Chondrocyte (in vitro differentiated cells): ENCODE measurements at regions not wholly inside any gene's neighbourhood (a gene's known extent, or its start where the extent isn't known, plus 50 kb on each side); places are given as distances from the start of the nearest gene placed in this dataset.

Source experiments
- DNase-seq: peaks from one replicate; pipeline ENCODE4 v3.0.0; 2021; ENCODE audit warnings: mixed read lengths, low spot score
- H3K27ac Mint-ChIP-seq: one replicate; pipeline ENCODE4 v1.8.0; 2021; ENCODE audit warnings: mild to moderate bottlenecking, moderate library complexity, mixed read lengths; ENCODE audit not compliant: unreplicated experiment
- H3K27me3 Mint-ChIP-seq: 2 replicates; pipeline ENCODE4 v1.8.0; 2021; ENCODE audit warnings: low read depth, mixed read lengths
- H3K36me3 Mint-ChIP-seq: 2 replicates; pipeline ENCODE4 v1.8.0; 2021; ENCODE audit warnings: low read depth, mixed read lengths
- H3K4me1 Mint-ChIP-seq: 2 replicates; pipeline ENCODE4 v1.8.0; 2021; ENCODE audit warnings: low read depth, mild to moderate bottlenecking, mixed read lengths
- H3K4me3 Mint-ChIP-seq: one replicate; pipeline ENCODE4 v1.8.0; 2021; ENCODE audit warnings: mild to moderate bottlenecking, moderate library complexity, mixed read lengths; ENCODE audit not compliant: unreplicated experiment
- H3K9me3 Mint-ChIP-seq: 2 replicates; pipeline ENCODE4 v1.8.0; 2021; ENCODE audit warnings: low read depth, mixed read lengths
- TF ChIP-seq, protein P1 (sequence below): fragments of 200-600 bp; sonication (generic); IDR thresholded peaks from 2 replicates; pipeline ENCODE4 v1.5.0; 2021; ENCODE audit warnings: antibody characterized with exemption, mild to moderate bottlenecking, moderate library complexity

DNA sequence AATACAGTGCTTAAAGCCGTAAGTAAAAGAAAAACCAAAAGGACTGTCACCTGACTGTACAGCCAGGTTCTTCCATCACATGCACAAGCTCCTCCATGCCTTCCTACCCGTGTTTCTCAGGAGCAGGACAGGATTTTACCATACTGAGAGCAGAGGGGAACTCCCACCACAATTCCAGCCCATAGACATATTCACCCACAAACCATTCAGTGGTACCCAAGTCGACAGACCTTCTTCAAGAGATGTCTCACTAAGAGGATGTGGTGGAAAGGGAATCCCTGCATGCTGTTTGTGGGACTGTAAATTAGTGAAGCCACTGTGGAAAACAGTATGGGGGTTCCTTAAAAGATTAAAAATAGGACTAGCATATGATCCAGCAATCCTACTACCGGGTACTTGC, 66.9 kb upstream of the DOCK9 start:
- no peak for DNase-seq
- peaks cover 50% of the 10 kb centered on the region for H3K4me1 Mint-ChIP-seq
- H3K4me3 Mint-ChIP-seq = no peak overlapping the region
- H3K36me3 Mint-ChIP-seq = peaks cover 1% of the 10 kb centered on the region
- H3K27ac Mint-ChIP-seq = peak overlapping the region; percentile 82
- H3K9me3 Mint-ChIP-seq = no peaks in the 10 kb centered on the region
- no peaks in the 10 kb centered on the region for H3K27me3 Mint-ChIP-seq
- TF ChIP-seq, protein P1, sequence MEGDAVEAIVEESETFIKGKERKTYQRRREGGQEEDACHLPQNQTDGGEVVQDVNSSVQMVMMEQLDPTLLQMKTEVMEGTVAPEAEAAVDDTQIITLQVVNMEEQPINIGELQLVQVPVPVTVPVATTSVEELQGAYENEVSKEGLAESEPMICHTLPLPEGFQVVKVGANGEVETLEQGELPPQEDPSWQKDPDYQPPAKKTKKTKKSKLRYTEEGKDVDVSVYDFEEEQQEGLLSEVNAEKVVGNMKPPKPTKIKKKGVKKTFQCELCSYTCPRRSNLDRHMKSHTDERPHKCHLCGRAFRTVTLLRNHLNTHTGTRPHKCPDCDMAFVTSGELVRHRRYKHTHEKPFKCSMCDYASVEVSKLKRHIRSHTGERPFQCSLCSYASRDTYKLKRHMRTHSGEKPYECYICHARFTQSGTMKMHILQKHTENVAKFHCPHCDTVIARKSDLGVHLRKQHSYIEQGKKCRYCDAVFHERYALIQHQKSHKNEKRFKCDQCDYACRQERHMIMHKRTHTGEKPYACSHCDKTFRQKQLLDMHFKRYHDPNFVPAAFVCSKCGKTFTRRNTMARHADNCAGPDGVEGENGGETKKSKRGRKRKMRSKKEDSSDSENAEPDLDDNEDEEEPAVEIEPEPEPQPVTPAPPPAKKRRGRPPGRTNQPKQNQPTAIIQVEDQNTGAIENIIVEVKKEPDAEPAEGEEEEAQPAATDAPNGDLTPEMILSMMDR = no peak

DNA sequence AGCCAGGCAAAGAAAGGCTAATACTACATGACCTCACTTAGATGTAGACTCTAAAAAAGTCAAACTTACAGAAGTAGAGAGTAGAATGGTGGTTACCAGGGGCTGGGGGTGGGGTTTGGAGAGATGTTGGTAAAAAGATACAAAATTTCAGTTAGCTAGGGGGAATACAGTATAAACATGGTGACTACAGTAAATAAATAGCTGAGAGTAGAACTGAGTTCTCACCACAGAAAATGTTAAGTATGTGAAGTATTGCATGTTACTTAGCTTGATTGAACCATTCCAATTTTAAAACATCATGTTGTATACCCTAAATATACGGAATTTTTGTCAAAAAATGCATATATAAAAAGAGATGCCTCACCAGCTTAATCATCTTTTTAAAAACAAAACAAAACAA, 67.5 kb upstream of the DOCK9 start:
- H3K27ac Mint-ChIP-seq = peak overlapping the region; percentile 82
- TF ChIP-seq, protein P1 = no peak
- no peaks in the 10 kb centered on the region for H3K9me3 Mint-ChIP-seq
- H3K4me1 Mint-ChIP-seq = peaks cover 50% of the 10 kb centered on the region
- H3K27me3 Mint-ChIP-seq = no peaks in the 10 kb centered on the region
- no peak for DNase-seq
- H3K4me3 Mint-ChIP-seq = no peak overlapping the region
- peaks cover 1% of the 10 kb centered on the region for H3K36me3 Mint-ChIP-seq

DNA sequence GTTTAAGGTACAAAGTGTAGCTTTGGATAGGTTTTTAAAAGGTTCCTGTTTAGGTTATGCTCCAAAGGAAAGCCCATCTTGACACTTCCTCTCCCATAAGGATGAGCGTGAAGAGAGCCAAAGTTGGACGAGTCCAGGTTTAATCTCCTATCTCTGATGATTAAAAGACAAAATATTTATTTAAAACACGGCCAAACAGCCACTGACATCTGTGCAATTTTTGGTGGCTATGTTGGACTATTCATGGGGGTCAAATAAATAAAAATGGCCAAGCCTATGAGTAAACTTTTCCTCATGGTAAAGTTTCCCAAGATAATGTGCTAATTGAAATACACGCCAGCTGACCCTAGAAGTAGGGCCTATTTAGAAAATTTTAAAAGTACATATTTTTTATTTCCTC, 69.0 kb upstream of the DOCK9 start:
- no peak for DNase-seq
- Mint-ChIP-seq H3K4me1 (peaks cover 37% of the 10 kb centered on the region), H3K9me3 (no peaks in the 10 kb centered on the region), H3K27me3 (no peaks in the 10 kb centered on the region), H3K4me3 (no peak overlapping the region), H3K27ac (peak overlapping the region; percentile 82), H3K36me3 (peaks cover 1% of the 10 kb centered on the region)
- TF ChIP-seq, protein P1 = no peak

DNA sequence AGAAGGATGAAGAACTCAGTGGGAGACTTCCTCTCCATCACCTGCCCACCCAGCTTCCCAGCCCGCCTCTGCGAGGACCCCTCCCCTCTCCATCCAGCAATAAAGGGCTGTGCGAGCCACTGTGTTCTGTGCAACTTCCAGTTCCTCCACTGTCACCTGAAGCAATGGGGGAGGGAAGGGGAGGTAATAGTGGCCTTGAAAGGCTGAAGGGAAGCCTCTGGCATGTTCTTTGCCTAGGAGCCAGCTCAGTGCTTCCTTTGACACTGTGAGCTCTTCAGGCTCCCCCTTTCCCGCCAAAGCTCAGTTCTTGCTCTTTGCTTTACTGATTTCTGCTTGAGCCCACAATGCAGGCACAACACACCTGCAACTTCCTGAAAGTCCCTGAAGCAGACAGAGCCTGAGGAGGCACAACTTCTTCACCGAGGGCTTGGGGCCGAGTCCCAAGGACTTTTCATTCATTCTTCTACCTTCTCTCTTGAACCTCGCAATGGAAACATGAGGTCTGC, 73.2 kb upstream of the DOCK9 start:
- H3K4me1 Mint-ChIP-seq = peaks cover 23% of the 10 kb centered on the region
- no peak overlapping the region for H3K4me3 Mint-ChIP-seq
- H3K27me3 Mint-ChIP-seq = no peaks in the 10 kb centered on the region
- TF ChIP-seq, protein P1 = no peak
- no peak overlapping the region for H3K27ac Mint-ChIP-seq
- no peaks in the 10 kb centered on the region for H3K9me3 Mint-ChIP-seq
- H3K36me3 Mint-ChIP-seq = peaks cover 1% of the 10 kb centered on the region
- no peak for DNase-seq

DNA sequence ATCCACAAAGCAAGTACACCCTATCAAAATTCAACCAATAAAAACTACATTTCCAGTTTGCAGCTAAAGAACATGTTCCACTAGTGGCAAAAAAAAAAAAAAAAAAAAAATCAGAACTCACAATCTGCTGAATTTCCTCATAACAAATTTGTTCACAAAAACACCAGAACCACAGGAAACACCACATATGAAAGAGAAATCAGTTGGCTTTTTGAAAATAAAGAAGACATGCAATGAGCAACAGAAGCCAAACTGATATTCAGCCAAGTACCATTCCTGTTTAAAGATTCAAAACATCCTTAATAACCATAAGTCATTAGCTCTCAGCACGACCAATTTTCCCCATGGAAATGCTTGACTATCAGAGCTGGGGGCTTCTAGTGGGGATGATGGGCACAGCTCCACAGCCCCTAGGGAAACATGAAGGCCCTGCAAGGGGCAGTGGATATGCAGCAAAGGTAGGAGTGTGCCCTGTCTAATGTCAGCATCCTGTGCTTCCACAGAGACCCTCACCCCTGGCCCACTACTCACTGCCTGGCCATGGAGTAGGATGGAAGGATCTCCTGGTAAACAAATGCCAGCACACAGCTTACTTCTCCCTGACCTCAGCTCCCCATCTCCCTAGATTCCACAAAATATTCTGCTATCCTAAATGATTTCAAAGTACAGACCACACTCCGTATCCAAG, 74.0 kb upstream of the DOCK9 start:
- DNase-seq = no peak
- Mint-ChIP-seq H3K27me3 (no peaks in the 10 kb centered on the region), H3K36me3 (peaks cover 1% of the 10 kb centered on the region), H3K4me1 (peaks cover 20% of the 10 kb centered on the region), H3K9me3 (no peaks in the 10 kb centered on the region), H3K27ac (no peak overlapping the region), H3K4me3 (no peak overlapping the region)
- TF ChIP-seq, protein P1 = no peak
